RWPE1 (cell line): ENCODE measurements at regions not wholly inside any gene's neighbourhood (a gene's known extent, or its start where the extent isn't known, plus 50 kb on each side); places are given as distances from the start of the nearest gene placed in this dataset.
A peak's percentile ranks its signal among the peaks of the same experiment; 100 is the strongest.

Experiments
- CTCF ChIA-PET: fragments of 350-600 bp; sonication (Branson Sonifier 250); formaldehyde crosslinking; extraction: SDS; loops from one replicate; lab custom pipeline; 2021; lab: Yijun Ruan, JAX
- POLR2A ChIA-PET: fragments of 400-600 bp; formaldehyde crosslinking; extraction: SDS; loops from one replicate; lab custom pipeline; 2020; ENCODE audit warnings: antibody characterized with exemption; ENCODE audit not compliant: low non-redundant PET; lab: Yijun Ruan, JAX
- DNase-seq: peaks from one replicate; pipeline ENCODE4 v3.0.0; 2012; ENCODE audit warnings: low spot score
- H3K27ac ChIP-seq: fragments of 450-650 bp; 2 replicates; pipeline ENCODE4 v1.5.1; 2017
- CTCF ChIP-seq: fragments of 450-650 bp; conservative IDR thresholded peaks from 2 replicates; pipeline ENCODE4 v1.5.1; 2017; ENCODE audit warnings: low read depth, mild to moderate bottlenecking

- CTCF ChIA-PET: no interaction called here
- no peak for TF ChIP-seq CTCF
- H3K27ac ChIP-seq: no peak overlapping the region
- DNase-seq: no peak
- POLR2A ChIA-PET: no interaction called here
These were observed 951.2 kb downstream of the FLRT2 start for GRCh38 chr14:86481104-86481503.

- no peak overlapping the region for H3K27ac ChIP-seq
- no peak for TF ChIP-seq CTCF
- ChIA-PET POLR2A (no interaction called here), CTCF (no interaction called here)
- no peak for DNase-seq
These were observed 934.4 kb downstream of the FLRT2 start for GRCh38 chr14:86464341-86464740.

GRCh38 chr14:86462193-86462753 is 932.3 kb downstream of the FLRT2 start:
- DNase-seq: no peak
- ChIA-PET CTCF (no interaction called here), POLR2A (no interaction called here)

GRCh38 chr14:86457481-86458135 is 927.7 kb downstream of the FLRT2 start:
- CTCF ChIA-PET: interaction anchor here (0.6 kb wide), 1 partner anchor 1319 kb away, joined by 3 read pairs; no protein-coding TSS in a partner anchor
- no peak overlapping the region for H3K27ac ChIP-seq
- no peak for DNase-seq
- TF ChIP-seq CTCF: no peak
- POLR2A ChIA-PET: no interaction called here

More at GRCh38 chr14:86462193-86462753, 932.3 kb downstream of the FLRT2 start:
- TF ChIP-seq CTCF: peak; percentile 35; the same call in 1 of the 2 replicates
- no peak overlapping the region for H3K27ac ChIP-seq

GRCh38 chr14:86450085-86450484 is 920.1 kb downstream of the FLRT2 start:
- TF ChIP-seq CTCF: no peak
- H3K27ac ChIP-seq: no peak overlapping the region
- no peak for DNase-seq
- CTCF ChIA-PET: no interaction called here
- POLR2A ChIA-PET: no interaction called here

GRCh38 chr14:86442135-86442534 is 912.2 kb downstream of the FLRT2 start:
- H3K27ac ChIP-seq: no peak overlapping the region
- ChIA-PET CTCF (no interaction called here), POLR2A (no interaction called here)
- TF ChIP-seq CTCF: no peak
- no peak for DNase-seq
